ENCODE measurements at regions not wholly inside any gene's neighbourhood (a gene's known extent, or its start where the extent isn't known, plus 50 kb on each side); places are given as distances from the start of the nearest gene placed in this dataset.

DNA sequence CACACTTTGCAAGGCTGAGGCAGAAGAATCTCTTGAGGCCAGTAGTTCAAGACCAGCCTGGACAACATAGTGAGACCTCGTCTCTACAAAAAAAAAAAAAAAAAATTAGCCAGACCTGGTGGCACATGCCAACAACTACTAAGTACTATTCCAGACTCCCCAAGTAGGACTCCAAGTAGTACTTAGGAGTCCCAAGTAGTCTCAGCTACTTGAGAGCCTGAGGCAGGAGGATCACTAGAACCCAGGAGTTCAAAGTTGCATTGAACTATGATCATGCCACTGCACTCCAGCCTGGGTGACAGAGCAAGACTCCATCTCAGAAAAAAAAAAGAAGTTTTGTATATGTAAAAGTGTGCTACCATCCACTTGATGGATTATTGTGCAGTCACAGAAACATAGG lies 486.6 kb downstream of the SOX2 start:
- H3K9me3 ChIP-seq, result no peaks in the 10 kb centered on the region
- no peak for DNase-seq
- H3K79me2 ChIP-seq (ENCODE audit: insufficient read depth), result no peaks in the 10 kb centered on the region
- H3K27me3 ChIP-seq (ENCODE audit: insufficient read depth), result no peaks in the 10 kb centered on the region
- no peaks in the 10 kb centered on the region for H3K4me1 ChIP-seq (ENCODE audit: control insufficient read depth in 1 of 2, insufficient read depth in 2 of 2, low read depth in 1 of 2, low read length in 1 of 2)
- H3K4me2 ChIP-seq, result no peak overlapping the region
- no peaks in the 10 kb centered on the region for H3F3A ChIP-seq (replicated peaks; ENCODE audit: insufficient read depth)
- ChIA-PET CTCF (interaction anchor here (1.0 kb wide), 1 partner anchor 978 kb away, joined by 3 read pairs; no protein-coding TSS in a partner anchor), POLR2A (no interaction called here)
- no peaks in the 10 kb centered on the region for H3K36me3 ChIP-seq (replicated peaks in 1 of 2; ENCODE audit: control insufficient read depth in 1 of 2, insufficient read depth in 2 of 2, low read length in 1 of 2)
- no peaks in the 10 kb centered on the region for H3K9me2 ChIP-seq
- no peaks in the 10 kb centered on the region for H4K20me1 ChIP-seq (ENCODE audit: insufficient read depth)
- TF ChIP-seq POLR2AphosphoS5 (IDR thresholded peaks at IDR 0.05; ENCODE audit: low read depth, low read length), result no peak
- TF ChIP-seq TAF1 (IDR thresholded peaks at IDR 0.05; ENCODE audit: borderline replicate concordance, low read depth, low read length), result no peak
- TF ChIP-seq, protein P1, sequence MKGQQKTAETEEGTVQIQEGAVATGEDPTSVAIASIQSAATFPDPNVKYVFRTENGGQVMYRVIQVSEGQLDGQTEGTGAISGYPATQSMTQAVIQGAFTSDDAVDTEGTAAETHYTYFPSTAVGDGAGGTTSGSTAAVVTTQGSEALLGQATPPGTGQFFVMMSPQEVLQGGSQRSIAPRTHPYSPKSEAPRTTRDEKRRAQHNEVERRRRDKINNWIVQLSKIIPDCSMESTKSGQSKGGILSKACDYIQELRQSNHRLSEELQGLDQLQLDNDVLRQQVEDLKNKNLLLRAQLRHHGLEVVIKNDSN (IDR thresholded peaks at IDR 0.05; ENCODE audit: borderline replicate concordance, low read depth), result no peak
- TF ChIP-seq EZH2phosphoT487 (IDR thresholded peaks at IDR 0.05; ENCODE audit: borderline replicate concordance, low read depth), result no peak
- no peak for TF ChIP-seq GATA2 (CRISPR knock-in tag; IDR thresholded peaks at IDR 0.05)
- no peak for TF ChIP-seq FOXM1 (IDR thresholded peaks at IDR 0.05; ENCODE audit: low read depth)
- TF ChIP-seq RFX5 (IDR thresholded peaks at IDR 0.05; ENCODE audit: low read length), result no peak
- no peak for TF ChIP-seq TEAD4 (IDR thresholded peaks at IDR 0.05; ENCODE audit: borderline replicate concordance, insufficient read depth)
- TF ChIP-seq RAD21 (IDR thresholded peaks at IDR 0.05; ENCODE audit: low read length), result no peak
- no peak for TF ChIP-seq NFIC (IDR thresholded peaks at IDR 0.05; ENCODE audit: borderline replicate concordance)
- TF ChIP-seq CHD2 (IDR thresholded peaks at IDR 0.05; ENCODE audit: low read length, partially characterized antibody), result no peak
- TF ChIP-seq TCF12 (IDR thresholded peaks at IDR 0.05), result no peak
- TF ChIP-seq SIN3A (IDR thresholded peaks at IDR 0.05; ENCODE audit: borderline replicate concordance, low read depth, low read length), result no peak
- H3K9ac ChIP-seq, result no peak overlapping the region
- H3K27ac ChIP-seq (ENCODE audit: low read depth in 2 of 2, low read length in 1 of 2), result no peak overlapping the region
- no peak overlapping the region for H2AFZ ChIP-seq (ENCODE audit: low read depth)
- no peak overlapping the region for H3K4me3 ChIP-seq (ENCODE audit: low read depth in 2 of 2, low read length in 1 of 2)
- 62% methylated on average over 1 of the region's 1 CpG for WGBS (ENCODE audit: low lambda C conversion rate)

DNA sequence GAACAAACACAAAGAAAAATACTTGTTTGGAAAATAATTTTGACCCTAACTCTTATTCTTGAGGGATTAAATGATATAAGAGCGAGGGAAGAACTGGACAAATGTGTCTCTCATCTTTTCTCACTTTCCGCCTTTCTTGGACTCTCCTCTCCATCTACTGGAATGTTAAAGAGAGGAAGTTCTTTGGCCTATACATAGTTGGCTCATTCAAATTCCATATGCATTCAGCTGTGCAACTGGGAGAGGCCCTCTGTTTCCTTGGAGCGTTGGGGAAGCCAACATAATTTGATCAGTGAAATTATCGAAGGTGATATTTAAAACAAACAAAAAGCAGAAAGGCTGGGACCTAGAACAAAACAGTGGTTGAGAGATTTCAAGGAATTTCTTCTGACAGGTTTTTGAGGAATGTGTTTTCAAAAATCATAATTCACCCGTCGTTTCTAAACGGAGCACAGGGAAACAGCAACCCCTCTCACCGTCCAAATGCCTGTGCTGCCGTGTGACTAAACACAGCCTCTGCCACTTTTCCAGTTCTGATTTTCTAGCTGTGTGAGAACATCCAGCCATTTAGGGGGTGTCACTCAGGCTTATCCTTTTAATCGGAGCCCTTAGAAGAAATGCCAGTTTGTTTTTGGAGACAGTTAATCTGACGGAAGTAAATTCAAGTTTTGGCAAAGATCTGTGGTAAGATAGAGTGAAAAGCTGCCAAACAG lies 489.9 kb downstream of the SOX2 start:
- Histone ChIP-seq H3K9ac (no peak overlapping the region), H2AFZ (ENCODE audit: low read depth) (no peak overlapping the region), H3K27ac (ENCODE audit: low read depth in 2 of 2, low read length in 1 of 2) (no peak overlapping the region), H3K9me3 (no peaks in the 10 kb centered on the region), H3K9me2 (no peaks in the 10 kb centered on the region), H3K4me2 (no peak overlapping the region), H4K20me1 (ENCODE audit: insufficient read depth) (no peaks in the 10 kb centered on the region), H3K4me3 (ENCODE audit: low read depth in 2 of 2, low read length in 1 of 2) (no peak overlapping the region), H3F3A (replicated peaks; ENCODE audit: insufficient read depth) (no peaks in the 10 kb centered on the region), H3K79me2 (ENCODE audit: insufficient read depth) (no peaks in the 10 kb centered on the region), H3K4me1 (ENCODE audit: control insufficient read depth in 1 of 2, insufficient read depth in 2 of 2, low read depth in 1 of 2, low read length in 1 of 2) (no peaks in the 10 kb centered on the region), H3K27me3 (ENCODE audit: insufficient read depth) (no peaks in the 10 kb centered on the region), H3K36me3 (replicated peaks in 1 of 2; ENCODE audit: control insufficient read depth in 1 of 2, insufficient read depth in 2 of 2, low read length in 1 of 2) (no peaks in the 10 kb centered on the region)
- 79% methylated on average over 11 of the region's 11 CpGs for WGBS (ENCODE audit: low lambda C conversion rate)
- POLR2A ChIA-PET, result no interaction called here
- CTCF ChIA-PET, result no interaction called here
- no peak for DNase-seq
- no peak for TF ChIP-seq SMC3 (IDR thresholded peaks at IDR 0.05; ENCODE audit: low read depth, low read length)
- TF ChIP-seq TAF1 (IDR thresholded peaks at IDR 0.05; ENCODE audit: borderline replicate concordance, low read depth, low read length), result no peak
- TF ChIP-seq ELF1 (IDR thresholded peaks at IDR 0.05), result no peak
- no peak for TF ChIP-seq RCOR1 (IDR thresholded peaks at IDR 0.05; ENCODE audit: low read length)
- TF ChIP-seq, protein P2, sequence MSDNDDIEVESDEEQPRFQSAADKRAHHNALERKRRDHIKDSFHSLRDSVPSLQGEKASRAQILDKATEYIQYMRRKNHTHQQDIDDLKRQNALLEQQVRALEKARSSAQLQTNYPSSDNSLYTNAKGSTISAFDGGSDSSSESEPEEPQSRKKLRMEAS (IDR thresholded peaks at IDR 0.05; ENCODE audit: low read depth), result no peak
- TF ChIP-seq MEF2A (IDR thresholded peaks at IDR 0.05; ENCODE audit: borderline replicate concordance, low read depth), result no peak
- TF ChIP-seq FOSL2 (IDR thresholded peaks at IDR 0.05; ENCODE audit: borderline replicate concordance, low read depth), result no peak
- TF ChIP-seq, protein P3, sequence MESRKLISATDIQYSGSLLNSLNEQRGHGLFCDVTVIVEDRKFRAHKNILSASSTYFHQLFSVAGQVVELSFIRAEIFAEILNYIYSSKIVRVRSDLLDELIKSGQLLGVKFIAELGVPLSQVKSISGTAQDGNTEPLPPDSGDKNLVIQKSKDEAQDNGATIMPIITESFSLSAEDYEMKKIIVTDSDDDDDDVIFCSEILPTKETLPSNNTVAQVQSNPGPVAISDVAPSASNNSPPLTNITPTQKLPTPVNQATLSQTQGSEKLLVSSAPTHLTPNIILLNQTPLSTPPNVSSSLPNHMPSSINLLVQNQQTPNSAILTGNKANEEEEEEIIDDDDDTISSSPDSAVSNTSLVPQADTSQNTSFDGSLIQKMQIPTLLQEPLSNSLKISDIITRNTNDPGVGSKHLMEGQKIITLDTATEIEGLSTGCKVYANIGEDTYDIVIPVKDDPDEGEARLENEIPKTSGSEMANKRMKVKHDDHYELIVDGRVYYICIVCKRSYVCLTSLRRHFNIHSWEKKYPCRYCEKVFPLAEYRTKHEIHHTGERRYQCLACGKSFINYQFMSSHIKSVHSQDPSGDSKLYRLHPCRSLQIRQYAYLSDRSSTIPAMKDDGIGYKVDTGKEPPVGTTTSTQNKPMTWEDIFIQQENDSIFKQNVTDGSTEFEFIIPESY (IDR thresholded peaks at IDR 0.05; ENCODE audit: borderline replicate concordance, low read depth), result no peak
- TF ChIP-seq, protein P1 (IDR thresholded peaks at IDR 0.05; ENCODE audit: borderline replicate concordance, low read depth), result no peak
- TF ChIP-seq TEAD4 (IDR thresholded peaks at IDR 0.05; ENCODE audit: borderline replicate concordance, insufficient read depth), result no peak
- TF ChIP-seq, protein P4, sequence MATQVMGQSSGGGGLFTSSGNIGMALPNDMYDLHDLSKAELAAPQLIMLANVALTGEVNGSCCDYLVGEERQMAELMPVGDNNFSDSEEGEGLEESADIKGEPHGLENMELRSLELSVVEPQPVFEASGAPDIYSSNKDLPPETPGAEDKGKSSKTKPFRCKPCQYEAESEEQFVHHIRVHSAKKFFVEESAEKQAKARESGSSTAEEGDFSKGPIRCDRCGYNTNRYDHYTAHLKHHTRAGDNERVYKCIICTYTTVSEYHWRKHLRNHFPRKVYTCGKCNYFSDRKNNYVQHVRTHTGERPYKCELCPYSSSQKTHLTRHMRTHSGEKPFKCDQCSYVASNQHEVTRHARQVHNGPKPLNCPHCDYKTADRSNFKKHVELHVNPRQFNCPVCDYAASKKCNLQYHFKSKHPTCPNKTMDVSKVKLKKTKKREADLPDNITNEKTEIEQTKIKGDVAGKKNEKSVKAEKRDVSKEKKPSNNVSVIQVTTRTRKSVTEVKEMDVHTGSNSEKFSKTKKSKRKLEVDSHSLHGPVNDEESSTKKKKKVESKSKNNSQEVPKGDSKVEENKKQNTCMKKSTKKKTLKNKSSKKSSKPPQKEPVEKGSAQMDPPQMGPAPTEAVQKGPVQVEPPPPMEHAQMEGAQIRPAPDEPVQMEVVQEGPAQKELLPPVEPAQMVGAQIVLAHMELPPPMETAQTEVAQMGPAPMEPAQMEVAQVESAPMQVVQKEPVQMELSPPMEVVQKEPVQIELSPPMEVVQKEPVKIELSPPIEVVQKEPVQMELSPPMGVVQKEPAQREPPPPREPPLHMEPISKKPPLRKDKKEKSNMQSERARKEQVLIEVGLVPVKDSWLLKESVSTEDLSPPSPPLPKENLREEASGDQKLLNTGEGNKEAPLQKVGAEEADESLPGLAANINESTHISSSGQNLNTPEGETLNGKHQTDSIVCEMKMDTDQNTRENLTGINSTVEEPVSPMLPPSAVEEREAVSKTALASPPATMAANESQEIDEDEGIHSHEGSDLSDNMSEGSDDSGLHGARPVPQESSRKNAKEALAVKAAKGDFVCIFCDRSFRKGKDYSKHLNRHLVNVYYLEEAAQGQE (IDR thresholded peaks at IDR 0.05; ENCODE audit: low read depth, low read length), result no peak

All from SK-N-SH (cell line).